ENCODE measurements at regions not wholly inside any gene's neighbourhood (a gene's known extent, or its start where the extent isn't known, plus 50 kb on each side); places are given as distances from the start of the nearest gene placed in this dataset.

- Histone ChIP-seq H3K4me1 (no peaks in the 10 kb centered on the region), H3K9me3 (no peaks in the 10 kb centered on the region), H3K27ac (no peak overlapping the region), H3K27me3 (no peaks in the 10 kb centered on the region), H3K36me3 (no peaks in the 10 kb centered on the region), H3K4me3 (no peak overlapping the region)
- DNase-seq: no peak
- intact Hi-C loops (cut with DNase I; ENCODE audit: low total_unique reads): no loop called here
- TF ChIP-seq POLR2A (IDR thresholded peaks at IDR 0.05): no peak
Observed at GRCh38 chr9:120151149-120151548, 428.8 kb downstream of the CDK5RAP2 start.

GRCh38 chr9:120138955-120139354 lies 441.0 kb downstream of the CDK5RAP2 start:
- intact Hi-C loops (cut with DNase I; ENCODE audit: low total_unique reads): no loop called here
- H3K4me3 ChIP-seq: no peak overlapping the region
- no peak for DNase-seq
- no peaks in the 10 kb centered on the region for H3K27me3 ChIP-seq
- no peaks in the 10 kb centered on the region for H3K9me3 ChIP-seq
- no peaks in the 10 kb centered on the region for H3K4me1 ChIP-seq
- TF ChIP-seq POLR2A (IDR thresholded peaks at IDR 0.05) (no peak), CTCF (IDR thresholded peaks at IDR 0.05) (no peak)
- no peaks in the 10 kb centered on the region for H3K36me3 ChIP-seq
- H3K27ac ChIP-seq: no peak overlapping the region

- Histone ChIP-seq H3K27ac (no peak overlapping the region), H3K4me3 (no peak overlapping the region), H3K4me1 (no peaks in the 10 kb centered on the region), H3K36me3 (no peaks in the 10 kb centered on the region), H3K27me3 (no peaks in the 10 kb centered on the region), H3K9me3 (no peaks in the 10 kb centered on the region)
- TF ChIP-seq CTCF (IDR thresholded peaks at IDR 0.05): no peak
- TF ChIP-seq POLR2A (IDR thresholded peaks at IDR 0.05): no peak
- intact Hi-C loops (cut with DNase I; ENCODE audit: low total_unique reads): no loop called here
- no peak for DNase-seq
Observed at GRCh38 chr9:120137186-120137840, 442.7 kb downstream of the CDK5RAP2 start.

- H3K4me1 ChIP-seq: no peaks in the 10 kb centered on the region
- no peak overlapping the region for H3K27ac ChIP-seq
- no peaks in the 10 kb centered on the region for H3K36me3 ChIP-seq
- no peaks in the 10 kb centered on the region for H3K27me3 ChIP-seq
- intact Hi-C loops (cut with DNase I; ENCODE audit: low total_unique reads): no loop called here
- H3K4me3 ChIP-seq: no peak overlapping the region
- no peak for TF ChIP-seq POLR2A (IDR thresholded peaks at IDR 0.05)
- TF ChIP-seq CTCF (IDR thresholded peaks at IDR 0.05): no peak
- DNase-seq: no peak
- H3K9me3 ChIP-seq: no peaks in the 10 kb centered on the region
Observed at GRCh38 chr9:120136696-120137095, 443.3 kb downstream of the CDK5RAP2 start.

GRCh38 chr9:120117081-120117480 lies 462.9 kb downstream of the CDK5RAP2 start:
- TF ChIP-seq CTCF (IDR thresholded peaks at IDR 0.05) (no peak), POLR2A (IDR thresholded peaks at IDR 0.05) (no peak)
- Histone ChIP-seq H3K4me3 (no peak overlapping the region), H3K36me3 (no peaks in the 10 kb centered on the region), H3K9me3 (no peaks in the 10 kb centered on the region), H3K27me3 (no peaks in the 10 kb centered on the region), H3K27ac (no peak overlapping the region), H3K4me1 (no peaks in the 10 kb centered on the region)
- intact Hi-C loops (cut with DNase I; ENCODE audit: low total_unique reads): no loop called here
- no peak for DNase-seq

- TF ChIP-seq POLR2A (IDR thresholded peaks at IDR 0.05): no peak
- no peak for TF ChIP-seq CTCF (IDR thresholded peaks at IDR 0.05)
- intact Hi-C loops (cut with DNase I; ENCODE audit: low total_unique reads): no loop called here
Observed at GRCh38 chr9:120110520-120110919, 469.4 kb downstream of the CDK5RAP2 start.

More at GRCh38 chr9:120110520-120110919, 469.4 kb downstream of the CDK5RAP2 start:
- no peaks in the 10 kb centered on the region for H3K4me1 ChIP-seq
- no peaks in the 10 kb centered on the region for H3K27me3 ChIP-seq
- H3K27ac ChIP-seq: no peak overlapping the region
- no peak overlapping the region for H3K4me3 ChIP-seq
- H3K9me3 ChIP-seq: no peaks in the 10 kb centered on the region
- no peaks in the 10 kb centered on the region for H3K36me3 ChIP-seq
- no peak for DNase-seq

Data from uterus (tissue), 3 donors.